H9 (cell line): ENCODE measurements at regions not wholly inside any gene's neighbourhood (a gene's known extent, or its start where the extent isn't known, plus 50 kb on each side); places are given as distances from the start of the nearest gene placed in this dataset.

Experiments used
- DNase-seq: peaks from one replicate; pipeline ENCODE4 v3.0.0-alpha.2; 2017
- H2AFZ ChIP-seq: one replicate; pipeline ENCODE4 v1.6.1; 2013; ENCODE audit warnings: mild to moderate bottlenecking, low read length, control low read depth, moderate library complexity
- H2AK5ac ChIP-seq: 2 replicates; pipeline ENCODE4 v1.6.1; 2013; ENCODE audit warnings: low read length, control low read depth, mixed read lengths; ENCODE audit not compliant: insufficient read length
- H2BK120ac ChIP-seq: one replicate; pipeline ENCODE4 v1.6.1; 2013; ENCODE audit warnings: low read depth, mild to moderate bottlenecking, low read length, control low read depth, inconsistent platforms; ENCODE audit not compliant: poor library complexity, severe bottlenecking
- H2BK12ac ChIP-seq: 2 replicates; pipeline ENCODE4 v1.6.1; 2013; ENCODE audit warnings: low read length, control low read depth, mixed read lengths, low read depth; ENCODE audit not compliant: insufficient read length
- H2BK15ac ChIP-seq: 2 replicates; pipeline ENCODE4 v1.6.1; 2013; ENCODE audit warnings: low read depth, low read length, control low read depth
- H2BK20ac ChIP-seq: one replicate; pipeline ENCODE4 v1.6.1; 2013; ENCODE audit warnings: low read depth, mild to moderate bottlenecking, low read length, control low read depth, inconsistent platforms; ENCODE audit not compliant: poor library complexity, severe bottlenecking
- H2BK5ac ChIP-seq: 2 replicates; pipeline ENCODE4 v1.6.1; 2013; ENCODE audit warnings: low read length, control low read depth, mixed read lengths; ENCODE audit not compliant: insufficient read length
- H3K14ac ChIP-seq: 2 replicates; pipeline ENCODE4 v1.6.1; 2013; ENCODE audit warnings: low read length, control low read depth; ENCODE audit not compliant: insufficient read depth
- H3K18ac ChIP-seq: 2 replicates; pipeline ENCODE4 v1.6.1; 2013; ENCODE audit warnings: low read depth, mild to moderate bottlenecking, mixed read lengths, low read length, control low read depth; ENCODE audit not compliant: insufficient read length
- H3K23ac ChIP-seq: 2 replicates; pipeline ENCODE4 v1.6.1; 2013; ENCODE audit warnings: low read length, control low read depth, mixed read lengths, low read depth; ENCODE audit not compliant: insufficient read length
- H3K23me2 ChIP-seq: 2 replicates; pipeline ENCODE4 v1.6.1; 2013; ENCODE audit warnings: low read depth, mild to moderate bottlenecking, mixed read lengths, low read length, control low read depth; ENCODE audit not compliant: insufficient read length, poor library complexity, severe bottlenecking
- H3K27ac ChIP-seq: 2 replicates; pipeline ENCODE4 v1.5.1; 2013; ENCODE audit warnings: low read length, control low read depth, mixed read lengths, low read depth; ENCODE audit not compliant: insufficient read length
- H3K27me3 ChIP-seq: 2 replicates; pipeline ENCODE4 v1.6.1; 2013; ENCODE audit warnings: low read length, control low read depth, inconsistent platforms; ENCODE audit not compliant: insufficient read depth
- H3K4ac ChIP-seq: 2 replicates; pipeline ENCODE4 v1.6.1; 2013; ENCODE audit warnings: low read depth, mild to moderate bottlenecking, control low read depth, inconsistent platforms, low read length, moderate library complexity
- H3K4me1 ChIP-seq: 2 replicates; pipeline ENCODE4 v1.6.1; 2013; ENCODE audit warnings: low read length, control low read depth, inconsistent platforms; ENCODE audit not compliant: insufficient read depth
- H3K4me2 ChIP-seq: 2 replicates; pipeline ENCODE4 v1.6.1; 2013; ENCODE audit warnings: low read length, control low read depth, mixed read lengths; ENCODE audit not compliant: insufficient read length, insufficient read depth
- H3K56ac ChIP-seq: 2 replicates; pipeline ENCODE4 v1.6.1; 2013; ENCODE audit warnings: low read depth, mild to moderate bottlenecking, mixed read lengths, low read length, control low read depth; ENCODE audit not compliant: insufficient read length
- H3K79me1 ChIP-seq: 2 replicates; pipeline ENCODE4 v1.6.1; 2013; ENCODE audit warnings: low read depth, mild to moderate bottlenecking, moderate library complexity, low read length, control low read depth, inconsistent platforms; ENCODE audit not compliant: insufficient read depth, poor library complexity, severe bottlenecking
- H3K79me2 ChIP-seq: 2 replicates; pipeline ENCODE4 v1.6.1; 2013; ENCODE audit warnings: low read length, control low read depth, inconsistent platforms; ENCODE audit not compliant: insufficient read depth
- H3K9ac ChIP-seq: 2 replicates; pipeline ENCODE4 v1.6.1; 2013; ENCODE audit warnings: low read length, control low read depth, mixed read lengths; ENCODE audit not compliant: insufficient read length; ENCODE audit errors: extremely low read depth
- H3K9me3 ChIP-seq: one replicate; pipeline ENCODE4 v1.6.1; 2013; ENCODE audit warnings: low read depth, low read length, inconsistent platforms; ENCODE audit not compliant: control insufficient read depth
- H3T11ph ChIP-seq: one replicate; pipeline ENCODE4 v1.6.1; 2013; ENCODE audit warnings: mild to moderate bottlenecking, low read length, control low read depth, inconsistent platforms
- H4K20me1 ChIP-seq: one replicate; pipeline ENCODE4 v1.6.1; 2013; ENCODE audit not compliant: control insufficient read depth, insufficient read length, insufficient read depth
- H4K5ac ChIP-seq: 2 replicates; pipeline ENCODE4 v1.6.1; 2013; ENCODE audit warnings: low read depth, mild to moderate bottlenecking, mixed read lengths, low read length, control low read depth; ENCODE audit not compliant: insufficient read length
- H4K8ac ChIP-seq: replicated peaks from 2 replicates; pipeline ENCODE4 v1.6.1; 2013; ENCODE audit warnings: low read length, control low read depth, mixed read lengths, low read depth; ENCODE audit not compliant: insufficient read length
- H4K91ac ChIP-seq: 2 replicates; pipeline ENCODE4 v1.6.1; 2013; ENCODE audit warnings: low read depth, mild to moderate bottlenecking, moderate library complexity, mixed read lengths, low read length, control low read depth; ENCODE audit not compliant: insufficient read length
- H3K27ac Mint-ChIP-seq, 3 experiments: 2 replicates in 2 of 3; 3 replicates in 1 of 3; pipeline ENCODE4 v1.8.0; 2020 to 2021; ENCODE audit warnings: mixed read lengths in 3 of 3, mild to moderate bottlenecking in 1 of 3, moderate library complexity in 1 of 3
- H3K27me3 Mint-ChIP-seq: 2 replicates; pipeline ENCODE4 v1.8.0; 2021; ENCODE audit warnings: low read depth, mild to moderate bottlenecking, moderate library complexity, mixed read lengths
- H3K36me3 Mint-ChIP-seq, 3 experiments: 2 replicates in 2 of 3; 3 replicates in 1 of 3; pipeline ENCODE4 v1.8.0; 2020 to 2021; ENCODE audit warnings: low read depth in 3 of 3, mixed read lengths in 3 of 3; ENCODE audit not compliant: insufficient read depth in 1 of 3
- H3K4me1 Mint-ChIP-seq, 2 experiments: 2 replicates each; pipeline ENCODE4 v1.8.0; 2020; ENCODE audit warnings: mixed read lengths in 2 of 2
- H3K4me3 Mint-ChIP-seq, 2 experiments: 2 replicates in 1 of 2; 3 replicates in 1 of 2; pipeline ENCODE4 v1.8.0; 2020 to 2021; ENCODE audit warnings: mild to moderate bottlenecking in 2 of 2, mixed read lengths in 2 of 2, moderate library complexity in 1 of 2
- H3K9me3 Mint-ChIP-seq, 2 experiments: 2 replicates in 1 of 2; 3 replicates in 1 of 2; pipeline ENCODE4 v1.8.0; 2020; ENCODE audit warnings: mild to moderate bottlenecking in 2 of 2, mixed read lengths in 2 of 2, moderate library complexity in 1 of 2
- WGBS: extraction: QIAGEN DNeasy Blood & Tissue Kit; methylation state at CpG from one replicate; pipeline ENCODE4 v1.1.7; 2013; ENCODE audit warnings: missing lambda C conversion rate, low lambda C conversion rate, mixed read lengths; ENCODE audit not compliant: insufficient read length; ENCODE audit errors: extremely low coverage; 5-methylcytosine and 5-hydroxymethylcytosine counted together
- TF ChIP-seq, protein P1 (sequence below): fragments of 200-600 bp; sonication (generic); conservative IDR thresholded peaks from 3 replicates; pipeline ENCODE4 v1.8.0; 2021; ENCODE audit warnings: antibody characterized with exemption, mild to moderate bottlenecking

DNA sequence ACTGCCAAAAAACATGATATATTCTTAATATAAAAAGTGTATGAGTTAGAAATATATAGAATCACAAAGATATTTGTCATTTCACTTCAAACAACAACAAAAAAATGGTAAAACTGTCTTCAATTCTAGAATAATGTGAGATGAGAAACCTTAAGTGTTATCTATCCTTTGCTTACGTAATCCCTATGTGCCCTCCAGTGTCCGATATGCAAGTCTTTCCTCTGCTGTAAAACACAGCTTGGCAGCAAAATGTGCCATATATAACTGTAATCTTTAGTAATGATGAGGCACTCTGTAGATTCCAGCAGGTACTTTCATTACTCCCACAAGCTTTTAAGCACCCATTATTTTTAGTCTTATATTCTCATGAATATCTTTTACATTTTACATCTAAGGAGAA, 555.1 kb upstream of the FRG1 start:
- Histone ChIP-seq H3K79me2 (no peaks in the 10 kb centered on the region), H3K9me3 (peaks cover 7% of the 10 kb centered on the region), H3K56ac (no peak overlapping the region), H3K23me2 (no peaks in the 10 kb centered on the region), H2BK120ac (no peak overlapping the region), H2BK12ac (no peak overlapping the region), H4K8ac (no peak overlapping the region), H3K18ac (no peak overlapping the region), H2BK15ac (no peak overlapping the region), H4K5ac (no peak overlapping the region), H4K20me1 (no peaks in the 10 kb centered on the region), H3K4me1 (no peaks in the 10 kb centered on the region), H3K4ac (no peak overlapping the region), H3K27ac (no peak overlapping the region), H3K79me1 (no peaks in the 10 kb centered on the region), H3T11ph (no peak overlapping the region), H3K23ac (no peak overlapping the region), H3K4me2 (no peak overlapping the region), H2BK20ac (no peak overlapping the region), H3K27me3 (no peaks in the 10 kb centered on the region), H3K9ac (no peak overlapping the region), H2AFZ (no peak overlapping the region), H2AK5ac (no peak overlapping the region), H2BK5ac (no peak overlapping the region), H3K14ac (no peak overlapping the region), H4K91ac (no peak overlapping the region)
- Mint-ChIP-seq H3K9me3 (peaks cover 44 to 76% of the 10 kb centered on the region in 2 experiments), H3K36me3 (peaks cover 0 to 1% (median 0%) of the 10 kb centered on the region in 3 experiments; a peak in 3 of 7 replicates), H3K4me3 (no peak overlapping the region), H3K4me1 (no peaks in the 10 kb centered on the region), H3K27me3 (no peaks in the 10 kb centered on the region), H3K27ac (no peak overlapping the region)
- TF ChIP-seq, protein P1, sequence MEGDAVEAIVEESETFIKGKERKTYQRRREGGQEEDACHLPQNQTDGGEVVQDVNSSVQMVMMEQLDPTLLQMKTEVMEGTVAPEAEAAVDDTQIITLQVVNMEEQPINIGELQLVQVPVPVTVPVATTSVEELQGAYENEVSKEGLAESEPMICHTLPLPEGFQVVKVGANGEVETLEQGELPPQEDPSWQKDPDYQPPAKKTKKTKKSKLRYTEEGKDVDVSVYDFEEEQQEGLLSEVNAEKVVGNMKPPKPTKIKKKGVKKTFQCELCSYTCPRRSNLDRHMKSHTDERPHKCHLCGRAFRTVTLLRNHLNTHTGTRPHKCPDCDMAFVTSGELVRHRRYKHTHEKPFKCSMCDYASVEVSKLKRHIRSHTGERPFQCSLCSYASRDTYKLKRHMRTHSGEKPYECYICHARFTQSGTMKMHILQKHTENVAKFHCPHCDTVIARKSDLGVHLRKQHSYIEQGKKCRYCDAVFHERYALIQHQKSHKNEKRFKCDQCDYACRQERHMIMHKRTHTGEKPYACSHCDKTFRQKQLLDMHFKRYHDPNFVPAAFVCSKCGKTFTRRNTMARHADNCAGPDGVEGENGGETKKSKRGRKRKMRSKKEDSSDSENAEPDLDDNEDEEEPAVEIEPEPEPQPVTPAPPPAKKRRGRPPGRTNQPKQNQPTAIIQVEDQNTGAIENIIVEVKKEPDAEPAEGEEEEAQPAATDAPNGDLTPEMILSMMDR = no peak
- WGBS = no CpG with 5 or more reads among the region's 2 CpGs
- DNase-seq = no peak
